ENCODE measurements at regions not wholly inside any gene's neighbourhood (a gene's known extent, or its start where the extent isn't known, plus 50 kb on each side); places are given as distances from the start of the nearest gene placed in this dataset.

- DNase-seq (ENCODE audit: low spot score): no peak
- no peak for TF ChIP-seq CTCF (IDR thresholded peaks at IDR 0.05; ENCODE audit: extremely low read depth, missing control alignments)
Measured at GRCh38 chr16:49012961-49013726, 268.5 kb downstream of the CBLN1 start.

- DNase-seq (ENCODE audit: low spot score): no peak
- no peak for TF ChIP-seq CTCF (IDR thresholded peaks at IDR 0.05; ENCODE audit: extremely low read depth, missing control alignments)
Measured at GRCh38 chr16:49011901-49012300, 269.7 kb downstream of the CBLN1 start.

- no peak for DNase-seq (ENCODE audit: low spot score)
- TF ChIP-seq CTCF (IDR thresholded peaks at IDR 0.05; ENCODE audit: extremely low read depth, missing control alignments): no peak
Measured at GRCh38 chr16:49010879-49011278, 270.8 kb downstream of the CBLN1 start.

- DNase-seq (ENCODE audit: low spot score): no peak
- no peak for TF ChIP-seq CTCF (IDR thresholded peaks at IDR 0.05; ENCODE audit: extremely low read depth, missing control alignments)
Measured at GRCh38 chr16:49010396-49010795, 271.2 kb downstream of the CBLN1 start.

GRCh38 chr16:49009204-49009603 lies 272.4 kb downstream of the CBLN1 start:
- no peak for DNase-seq (ENCODE audit: low spot score)
- TF ChIP-seq CTCF (IDR thresholded peaks at IDR 0.05; ENCODE audit: extremely low read depth, missing control alignments): no peak

GRCh38 chr16:49003992-49004391 lies 277.6 kb downstream of the CBLN1 start:
- DNase-seq (ENCODE audit: low spot score): no peak
- TF ChIP-seq CTCF (IDR thresholded peaks at IDR 0.05; ENCODE audit: extremely low read depth, missing control alignments): no peak

- no peak for DNase-seq (ENCODE audit: low spot score)
- TF ChIP-seq CTCF (IDR thresholded peaks at IDR 0.05; ENCODE audit: extremely low read depth, missing control alignments): no peak
Measured at GRCh38 chr16:49003022-49003421, 278.6 kb downstream of the CBLN1 start.
